NCI-H2107 treated with DMSO at 0.1 percent for 48 hours (cell line): ENCODE measurements at regions not wholly inside any gene's neighbourhood (a gene's known extent, or its start where the extent isn't known, plus 50 kb on each side); places are given as distances from the start of the nearest gene placed in this dataset.

Experiments
- DNase-seq: peaks from one replicate; lab custom pipeline; 2025; ENCODE audit not compliant: unreplicated experiment; lab: John Stamatoyannopoulos, UW

GRCh38 chr2:225735844-225736243, 336.3 kb downstream of the NYAP2 start:
- DNase-seq = no peak

GRCh38 chr2:225725726-225726125, 326.2 kb downstream of the NYAP2 start:
- DNase-seq = no peak
